ENCODE measurements at regions not wholly inside any gene's neighbourhood (a gene's known extent, or its start where the extent isn't known, plus 50 kb on each side); places are given as distances from the start of the nearest gene placed in this dataset.

GRCh38 chr4:25538430-25538829 is 117.2 kb upstream of the SLC34A2 start:
- Histone ChIP-seq H3K27ac (ENCODE audit: control insufficient read depth, insufficient read depth, low read length) (no peak overlapping the region), H3K9me1 (ENCODE audit: control insufficient read depth, extremely low read depth, insufficient read depth, low read length) (no peaks in the 10 kb centered on the region), H3K79me2 (ENCODE audit: control insufficient read depth, insufficient read depth, low read length) (no peaks in the 10 kb centered on the region), H3K4me3 (ENCODE audit: control insufficient read depth in 2 of 3, extremely low read depth in 1 of 3, insufficient read depth in 2 of 3, low read depth in 1 of 3, low read length in 3 of 3) (no peak overlapping the region), H3K4me1 (ENCODE audit: control insufficient read depth, extremely low read depth, insufficient read depth, low read length) (no peaks in the 10 kb centered on the region), H4K20me1 (ENCODE audit: control insufficient read depth, extremely low read depth, insufficient read depth, low read length) (no peaks in the 10 kb centered on the region), H2AFZ (ENCODE audit: control insufficient read depth, low read length) (no peak overlapping the region), H3K4me2 (ENCODE audit: control insufficient read depth, extremely low read depth, insufficient read depth, low read depth, low read length) (no peak overlapping the region), H3K36me3 (ENCODE audit: control insufficient read depth in 2 of 2, extremely low read depth in 1 of 2, insufficient read depth in 2 of 2, low read length in 2 of 2) (no peaks in the 10 kb centered on the region), H3K9ac (ENCODE audit: control insufficient read depth, extremely low read depth, insufficient read depth, low read length) (no peak overlapping the region), H3K9me3 (ENCODE audit: control insufficient read depth, low read depth, low read length) (no peaks in the 10 kb centered on the region), H3K27me3 (ENCODE audit: control insufficient read depth, extremely low read depth, insufficient read depth, low read length) (no peaks in the 10 kb centered on the region)
- DNase-seq (ENCODE audit: low read depth, low spot score) (no peak), FAIRE-seq (no peak)
- no peak for TF ChIP-seq EZH2 (IDR thresholded peaks at IDR 0.05; ENCODE audit: low read length)
- no peak for TF ChIP-seq CTCF (optimal IDR thresholded peaks at IDR 0.05 in 1 of 3, IDR thresholded peaks at IDR 0.05 in 1 of 3, conservative IDR thresholded peaks at IDR 0.05 in 1 of 3; ENCODE audit: extremely low read depth in 1 of 3, insufficient read depth in 2 of 3, low read length in 3 of 3)
- dilution Hi-C loops (cut with MboI; ENCODE audit: extremely low pct_ligation_motif_present, low sequenced_read_pairs): no loop called here

GRCh38 chr4:25539241-25539640 is 116.4 kb upstream of the SLC34A2 start:
- no peak overlapping the region for H3K4me2 ChIP-seq (ENCODE audit: control insufficient read depth, extremely low read depth, insufficient read depth, low read depth, low read length)
- no peaks in the 10 kb centered on the region for H3K4me1 ChIP-seq (ENCODE audit: control insufficient read depth, extremely low read depth, insufficient read depth, low read length)
- H2AFZ ChIP-seq (ENCODE audit: control insufficient read depth, low read length): no peak overlapping the region
- H3K9me3 ChIP-seq (ENCODE audit: control insufficient read depth, low read depth, low read length): no peaks in the 10 kb centered on the region
- H3K9me1 ChIP-seq (ENCODE audit: control insufficient read depth, extremely low read depth, insufficient read depth, low read length): no peaks in the 10 kb centered on the region
- TF ChIP-seq CTCF (optimal IDR thresholded peaks at IDR 0.05 in 1 of 3, IDR thresholded peaks at IDR 0.05 in 1 of 3, conservative IDR thresholded peaks at IDR 0.05 in 1 of 3; ENCODE audit: extremely low read depth in 1 of 3, insufficient read depth in 2 of 3, low read length in 3 of 3): no peak
- TF ChIP-seq EZH2 (IDR thresholded peaks at IDR 0.05; ENCODE audit: low read length): no peak
- H3K4me3 ChIP-seq (ENCODE audit: control insufficient read depth in 2 of 3, extremely low read depth in 1 of 3, insufficient read depth in 2 of 3, low read depth in 1 of 3, low read length in 3 of 3): no peak overlapping the region
- H3K79me2 ChIP-seq (ENCODE audit: control insufficient read depth, insufficient read depth, low read length): no peaks in the 10 kb centered on the region
- no peak overlapping the region for H3K9ac ChIP-seq (ENCODE audit: control insufficient read depth, extremely low read depth, insufficient read depth, low read length)
- H3K27me3 ChIP-seq (ENCODE audit: control insufficient read depth, extremely low read depth, insufficient read depth, low read length): no peaks in the 10 kb centered on the region
- no peak overlapping the region for H3K27ac ChIP-seq (ENCODE audit: control insufficient read depth, insufficient read depth, low read length)
- no peak for DNase-seq (ENCODE audit: low read depth, low spot score)
- dilution Hi-C loops (cut with MboI; ENCODE audit: extremely low pct_ligation_motif_present, low sequenced_read_pairs): no loop called here
- no peaks in the 10 kb centered on the region for H3K36me3 ChIP-seq (ENCODE audit: control insufficient read depth in 2 of 2, extremely low read depth in 1 of 2, insufficient read depth in 2 of 2, low read length in 2 of 2)
- FAIRE-seq: no peak
- H4K20me1 ChIP-seq (ENCODE audit: control insufficient read depth, extremely low read depth, insufficient read depth, low read length): no peaks in the 10 kb centered on the region
